ENCODE measurements at regions not wholly inside any gene's neighbourhood (a gene's known extent, or its start where the extent isn't known, plus 50 kb on each side); places are given as distances from the start of the nearest gene placed in this dataset.
A peak's percentile ranks its signal among the peaks of the same experiment; 100 is the strongest.

- Histone ChIP-seq H3K9me3 (ENCODE audit: control insufficient read depth in 4 of 4, insufficient read depth in 3 of 4, low read length in 3 of 4) (no peaks in the 10 kb centered on the region), H3K27ac (ENCODE audit: low read depth in 1 of 2, low read length in 1 of 2) (no peak overlapping the region), H3K36me3 (ENCODE audit: control insufficient read depth in 4 of 4, insufficient read depth in 4 of 4, low read length in 4 of 4) (no peaks in the 10 kb centered on the region), H3K9ac (ENCODE audit: insufficient read depth in 1 of 2, low read length in 2 of 2) (peak overlapping the region in 1 of 2 donors; percentile 4), H3K4me1 (ENCODE audit: control insufficient read depth in 5 of 5, insufficient read depth in 5 of 5, low read length in 5 of 5) (peaks cover 0 to 30% (median 9%) of the 10 kb centered on the region in 5 donors), H3K4me3 (no peak overlapping the region), H3K27me3 (ENCODE audit: control insufficient read depth in 3 of 3, insufficient read depth in 3 of 3, low read length in 2 of 3) (no peaks in the 10 kb centered on the region)
- no peak for TF ChIP-seq CTCF (IDR thresholded peaks at IDR 0.05; ENCODE audit: control extremely low read depth, extremely low read depth)
- 89 to 92% methylated on average over 6 of the region's 6 CpGs for WGBS, 2 donors
- ATAC-seq (ENCODE audit: insufficient read depth, low FRiP score) (no peak), DNase-seq (no peak)
Measured at GRCh38 chr5:124919747-124920525, 173.5 kb upstream of the ZNF608 start.

GRCh38 chr5:124920909-124921666 lies 174.6 kb upstream of the ZNF608 start:
- Histone ChIP-seq H3K36me3 (ENCODE audit: control insufficient read depth in 4 of 4, insufficient read depth in 4 of 4, low read length in 4 of 4) (no peaks in the 10 kb centered on the region), H3K4me3 (no peak overlapping the region), H3K9ac (ENCODE audit: insufficient read depth in 1 of 2, low read length in 2 of 2) (no peak overlapping the region), H3K9me3 (ENCODE audit: control insufficient read depth in 4 of 4, insufficient read depth in 3 of 4, low read length in 3 of 4) (no peaks in the 10 kb centered on the region), H3K27me3 (ENCODE audit: control insufficient read depth in 3 of 3, insufficient read depth in 3 of 3, low read length in 2 of 3) (no peaks in the 10 kb centered on the region), H3K4me1 (ENCODE audit: control insufficient read depth in 5 of 5, insufficient read depth in 5 of 5, low read length in 5 of 5) (peaks cover 0 to 30% (median 9%) of the 10 kb centered on the region in 5 donors), H3K27ac (ENCODE audit: low read depth in 1 of 2, low read length in 1 of 2) (no peak overlapping the region)
- no peak for TF ChIP-seq CTCF (IDR thresholded peaks at IDR 0.05; ENCODE audit: control extremely low read depth, extremely low read depth)
- no peak for DNase-seq
- ATAC-seq (ENCODE audit: insufficient read depth, low FRiP score), result no peak
- WGBS, 2 donors, result 88% methylated on average over 9 of the region's 9 CpGs

- no peak for DNase-seq
- Histone ChIP-seq H3K27me3 (ENCODE audit: control insufficient read depth in 3 of 3, insufficient read depth in 3 of 3, low read length in 2 of 3) (no peaks in the 10 kb centered on the region), H3K4me1 (ENCODE audit: control insufficient read depth in 5 of 5, insufficient read depth in 5 of 5, low read length in 5 of 5) (peaks cover 0 to 30% (median 9%) of the 10 kb centered on the region in 5 donors), H3K9me3 (ENCODE audit: control insufficient read depth in 4 of 4, insufficient read depth in 3 of 4, low read length in 3 of 4) (no peaks in the 10 kb centered on the region), H3K9ac (ENCODE audit: insufficient read depth in 1 of 2, low read length in 2 of 2) (no peak overlapping the region), H3K27ac (ENCODE audit: low read depth in 1 of 2, low read length in 1 of 2) (no peak overlapping the region), H3K36me3 (ENCODE audit: control insufficient read depth in 4 of 4, insufficient read depth in 4 of 4, low read length in 4 of 4) (no peaks in the 10 kb centered on the region), H3K4me3 (no peak overlapping the region)
- WGBS, 2 donors, result 80 to 87% methylated on average over 4 of the region's 4 CpGs
- TF ChIP-seq CTCF (IDR thresholded peaks at IDR 0.05; ENCODE audit: control extremely low read depth, extremely low read depth), result no peak
- ATAC-seq (ENCODE audit: insufficient read depth, low FRiP score), result no peak
Measured at GRCh38 chr5:124921694-124922093, 175.3 kb upstream of the ZNF608 start.

Data from lung (tissue), 11 donors.